Activated T-helper 1 cell treated with Interleukin-2 at 50 U/mL for 16 hours (primary cell): ENCODE measurements at regions not wholly inside any gene's neighbourhood (a gene's known extent, or its start where the extent isn't known, plus 50 kb on each side); places are given as distances from the start of the nearest gene placed in this dataset.

Source experiments
- DNase-seq: peaks from one replicate; pipeline ENCODE4 v3.0.0-alpha.2; 2020; ENCODE audit warnings: low read depth

- no peak for DNase-seq
Observed at GRCh38 chr17:77266891-77267341, 126.1 kb downstream of the SEC14L1 start.

DNA sequence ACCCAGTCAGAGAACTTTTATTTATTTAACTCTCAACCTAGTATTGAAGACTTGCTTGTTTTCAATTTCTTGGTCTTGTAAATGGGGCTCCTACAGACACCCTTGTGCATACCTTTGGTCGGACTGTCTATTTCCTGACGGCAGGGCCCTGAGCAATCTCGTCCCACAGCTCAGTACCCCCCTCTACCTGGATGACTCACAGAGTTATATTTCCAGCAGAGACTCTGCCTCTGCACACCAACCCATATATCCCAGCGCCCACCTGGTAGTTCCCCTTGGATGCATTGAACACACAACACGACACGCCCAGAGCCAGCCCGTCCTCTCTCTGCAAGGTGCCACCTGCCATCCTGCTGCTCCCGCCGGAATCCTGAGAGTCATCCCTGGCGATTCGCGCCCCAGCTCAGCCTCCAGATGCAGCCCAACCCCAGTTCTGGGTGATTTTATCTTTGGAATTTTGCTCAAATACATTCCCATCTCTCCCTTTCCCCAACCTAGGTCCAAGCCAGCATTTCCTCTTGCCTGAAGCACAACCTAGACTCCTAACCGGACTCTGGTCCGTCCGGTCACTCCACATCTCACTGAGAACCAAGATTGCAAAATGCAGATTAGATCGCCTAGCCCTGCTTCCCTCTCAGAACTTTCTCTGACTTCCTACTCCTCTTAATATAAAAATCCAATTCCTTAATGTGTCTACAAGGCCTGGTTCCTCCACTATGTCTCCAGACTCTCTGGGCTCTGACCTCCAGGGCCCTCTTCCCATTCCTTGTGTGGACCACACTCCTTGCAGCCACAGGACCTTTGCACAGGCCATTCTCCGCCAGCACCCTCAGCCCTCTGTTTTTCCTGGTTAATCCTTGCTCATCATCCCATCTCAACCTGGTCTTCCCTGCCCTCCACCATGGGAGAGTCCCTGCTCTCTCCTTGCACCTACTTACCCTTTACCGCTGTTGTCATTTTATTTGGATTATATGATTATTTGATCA lies 129.2 kb downstream of the SEC14L1 start:
- DNase-seq: no peak

DNA sequence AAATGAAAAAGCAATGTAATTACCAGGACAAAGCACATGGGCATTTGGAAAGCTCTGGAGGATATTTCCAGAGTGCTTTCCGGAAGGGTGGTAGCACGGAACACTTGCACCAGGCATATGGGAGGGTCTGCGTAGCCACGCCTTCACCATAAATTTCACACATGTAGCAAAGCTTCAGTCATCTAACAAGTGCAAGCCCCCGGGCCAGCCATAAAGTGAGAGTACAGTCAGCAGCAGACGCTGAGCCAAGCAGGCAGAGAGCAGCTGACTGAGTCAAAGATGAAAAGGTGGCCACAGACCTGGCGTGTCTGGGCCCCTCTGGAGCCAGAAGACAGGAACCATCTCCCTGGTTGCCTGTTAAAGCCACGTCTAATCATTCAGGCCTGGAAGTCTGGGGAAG lies 130.6 kb downstream of the SEC14L1 start:
- DNase-seq: no peak

DNA sequence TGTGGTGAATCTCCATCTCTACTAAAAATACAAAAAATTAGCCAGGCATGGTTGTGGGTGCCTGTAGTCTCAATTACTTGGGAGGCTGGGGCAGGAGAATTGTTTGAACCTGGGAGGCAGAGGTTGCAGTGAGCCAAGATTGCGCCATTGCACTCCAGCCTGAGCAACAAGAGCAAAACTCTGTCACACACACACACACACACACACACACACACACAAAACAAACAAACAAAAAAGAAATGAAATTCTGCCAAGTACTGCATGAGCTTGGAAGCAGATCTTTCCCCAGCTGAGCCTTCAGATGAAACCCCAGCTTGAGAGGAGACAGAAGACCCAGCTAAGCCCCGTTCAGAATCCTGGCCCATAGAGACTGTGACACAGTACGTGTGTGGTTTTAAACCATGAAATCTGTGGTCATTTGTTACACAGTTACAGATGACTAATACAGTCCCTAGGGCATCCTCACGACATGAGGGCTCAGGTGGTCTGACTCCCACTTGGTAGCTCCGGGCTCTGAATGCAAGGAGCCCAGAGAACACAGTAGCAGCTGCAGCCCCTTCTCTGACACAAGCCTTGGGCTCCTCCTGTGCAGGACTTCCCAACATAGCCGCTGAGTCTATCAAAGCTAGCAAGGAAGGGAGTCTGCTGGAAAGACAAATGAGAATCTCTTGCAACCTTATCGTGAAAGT lies 132.8 kb downstream of the SEC14L1 start:
- DNase-seq: no peak

- DNase-seq: no peak
Observed at GRCh38 chr17:77274096-77274845, 133.5 kb downstream of the SEC14L1 start.

DNA sequence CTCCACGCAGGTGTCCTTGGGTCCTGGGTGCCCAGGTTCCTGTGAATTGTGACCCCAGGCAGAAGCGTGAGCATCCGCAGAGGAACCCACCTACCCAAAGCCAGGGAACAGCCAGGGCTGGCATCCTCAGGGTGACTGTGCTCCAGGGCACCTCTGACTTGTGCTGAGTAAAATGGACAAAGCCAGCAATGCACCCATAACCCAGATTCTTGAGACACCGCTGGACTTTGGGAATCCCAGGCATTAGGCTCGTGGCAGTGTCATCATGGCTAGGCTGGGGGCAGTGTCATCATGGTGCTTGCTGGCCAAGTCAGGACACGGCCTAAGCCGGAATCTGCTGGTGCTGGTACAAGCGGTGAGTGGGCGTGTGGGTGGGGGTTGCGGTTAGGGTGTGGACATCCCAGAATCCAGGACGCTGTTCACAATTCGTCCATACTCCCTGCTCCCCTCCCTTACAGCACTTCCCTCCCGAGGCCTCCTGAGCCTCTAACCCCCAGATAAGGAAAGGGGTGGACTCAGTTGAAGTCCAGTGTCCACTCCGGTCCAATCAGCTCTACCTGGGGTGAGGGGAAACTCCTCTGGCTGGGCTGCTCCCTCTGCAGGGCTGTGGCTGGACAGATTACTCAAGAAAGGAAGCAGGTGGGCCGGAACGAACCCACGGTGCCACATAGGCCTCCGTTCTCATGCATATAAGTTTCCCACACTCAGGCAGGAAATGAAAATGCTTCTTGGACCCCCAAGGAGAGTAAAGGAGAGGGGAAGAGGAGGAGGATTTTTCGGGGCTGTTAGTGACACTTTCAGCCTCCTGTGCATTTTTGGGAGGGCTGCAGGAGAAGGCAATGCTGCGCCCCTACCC lies 138.9 kb downstream of the SEC14L1 start:
- no peak for DNase-seq

GRCh38 chr17:77280304-77281121 lies 139.7 kb downstream of the SEC14L1 start:
- DNase-seq: no peak

GRCh38 chr17:77281122-77281903 lies 140.5 kb downstream of the SEC14L1 start:
- peak; percentile 53 for DNase-seq

- DNase-seq: no peak
Observed at GRCh38 chr17:77281904-77282367, 141.2 kb downstream of the SEC14L1 start.

- DNase-seq: no peak
Observed at GRCh38 chr17:77282524-77283515, 142.1 kb downstream of the SEC14L1 start.

- DNase-seq: no peak
Observed at GRCh38 chr17:77284023-77284617, 143.4 kb downstream of the SEC14L1 start.

- DNase-seq: no peak
Observed at GRCh38 chr17:77285594-77286390, 145.0 kb downstream of the SEC14L1 start.

GRCh38 chr17:77286391-77286640 lies 145.5 kb downstream of the SEC14L1 start:
- no peak for DNase-seq

DNA sequence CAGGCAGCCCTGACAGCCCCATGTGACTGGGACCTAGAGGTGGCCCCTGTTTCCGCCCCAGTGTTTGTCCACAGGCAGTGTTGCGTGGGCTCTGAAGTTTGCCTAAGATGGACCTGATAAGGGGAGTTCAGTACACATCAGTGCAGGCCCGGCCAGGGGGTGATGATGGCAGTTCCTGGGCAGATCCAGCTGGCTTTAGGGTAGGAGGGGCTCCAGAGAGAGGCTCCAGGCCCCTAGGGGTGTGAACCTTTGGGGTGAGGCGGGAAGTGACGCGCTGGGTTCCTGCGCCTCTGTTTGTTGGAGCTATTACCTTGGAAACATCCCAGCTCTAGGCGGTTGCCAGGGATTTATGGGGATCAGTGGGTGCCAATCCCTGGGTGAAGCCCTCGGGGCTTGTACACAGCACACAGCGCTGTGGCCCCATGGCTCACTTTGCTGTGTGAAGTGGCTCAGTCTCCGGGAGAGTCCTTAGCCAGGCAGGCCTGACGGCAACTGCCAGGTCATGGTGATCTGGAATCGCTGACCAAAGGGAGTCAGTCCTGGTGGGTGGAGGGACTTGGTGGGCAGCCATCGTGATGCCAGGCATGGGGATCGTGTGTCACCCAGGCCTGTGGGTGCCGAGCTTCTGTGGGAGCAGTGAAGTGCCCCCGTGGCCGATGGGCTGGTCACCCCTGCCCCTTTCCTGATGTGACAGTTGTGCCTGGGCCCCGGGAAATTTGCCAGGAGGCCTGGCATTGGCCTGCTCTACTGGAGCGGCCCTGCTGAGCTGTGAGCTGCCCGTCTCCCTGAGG lies 146.1 kb downstream of the SEC14L1 start:
- no peak for DNase-seq

- DNase-seq: no peak
Observed at GRCh38 chr17:77287432-77288068, 146.8 kb downstream of the SEC14L1 start.

DNA sequence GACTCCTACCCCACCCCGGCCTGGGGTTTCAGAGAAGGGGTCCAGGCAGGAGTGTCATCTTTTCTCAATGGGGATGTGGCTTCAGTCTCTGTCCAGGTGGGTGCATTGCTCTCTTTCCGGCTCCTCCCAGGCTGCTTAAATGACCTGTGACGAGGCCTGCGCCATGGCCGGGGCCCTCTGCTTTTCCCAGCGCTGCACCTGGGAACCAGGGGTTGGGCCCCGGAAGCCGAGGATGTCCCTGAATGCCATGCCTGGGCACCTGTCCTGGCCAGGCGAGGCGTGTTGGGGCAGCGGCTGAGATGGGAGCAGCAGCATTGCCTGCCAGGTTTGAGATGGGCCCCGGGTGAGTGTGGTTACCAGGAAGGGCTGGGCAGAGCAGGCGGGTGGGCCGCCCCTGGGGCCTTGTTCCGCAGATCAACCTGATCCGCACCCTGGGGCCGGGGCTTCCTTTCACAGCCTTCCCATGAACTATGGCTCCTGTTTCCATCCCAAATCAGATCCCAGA lies 147.4 kb downstream of the SEC14L1 start:
- no peak for DNase-seq
